Hepatocyte (in vitro differentiated cells): ENCODE measurements at regions not wholly inside any gene's neighbourhood (a gene's known extent, or its start where the extent isn't known, plus 50 kb on each side); places are given as distances from the start of the nearest gene placed in this dataset.

Source experiments
- EZH2 ChIP-seq: fragments of 200-600 bp; sonication (generic); IDR thresholded peaks from 2 replicates; pipeline ENCODE4 v1.6.1; 2016; ENCODE audit warnings: antibody characterized with exemption, mild to moderate bottlenecking, borderline replicate concordance
- EZH2phosphoT487 ChIP-seq: fragments of 200-600 bp; sonication (generic); IDR thresholded peaks from one replicate; pipeline ENCODE4 v1.6.1; 2018; ENCODE audit warnings: antibody characterized with exemption, mild to moderate bottlenecking, low read depth, moderate library complexity; ENCODE audit not compliant: unreplicated experiment, severe bottlenecking

DNA sequence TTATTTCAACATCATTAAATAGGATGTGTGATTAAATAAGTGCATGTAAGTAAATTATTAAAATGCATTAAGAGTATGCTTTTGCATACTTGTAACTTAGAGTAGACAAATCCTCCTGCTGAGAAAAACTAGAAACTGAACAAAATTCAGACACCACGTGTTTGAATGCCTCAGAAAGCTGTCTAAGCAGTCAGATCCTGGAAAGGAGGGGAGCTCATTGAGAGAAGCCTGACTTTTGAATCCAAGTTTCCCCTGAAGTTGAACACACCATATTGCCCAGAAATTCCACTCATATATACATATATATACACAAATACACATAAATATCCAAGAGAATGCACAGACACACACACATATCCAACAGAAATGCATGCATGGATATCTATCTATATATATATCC lies 190.0 kb upstream of the BMP2 start:
- no peak for TF ChIP-seq EZH2
- TF ChIP-seq EZH2phosphoT487, result no peak
